ENCODE measurements at regions not wholly inside any gene's neighbourhood (a gene's known extent, or its start where the extent isn't known, plus 50 kb on each side); places are given as distances from the start of the nearest gene placed in this dataset.
A peak's percentile ranks its signal among the peaks of the same experiment; 100 is the strongest.

DNA sequence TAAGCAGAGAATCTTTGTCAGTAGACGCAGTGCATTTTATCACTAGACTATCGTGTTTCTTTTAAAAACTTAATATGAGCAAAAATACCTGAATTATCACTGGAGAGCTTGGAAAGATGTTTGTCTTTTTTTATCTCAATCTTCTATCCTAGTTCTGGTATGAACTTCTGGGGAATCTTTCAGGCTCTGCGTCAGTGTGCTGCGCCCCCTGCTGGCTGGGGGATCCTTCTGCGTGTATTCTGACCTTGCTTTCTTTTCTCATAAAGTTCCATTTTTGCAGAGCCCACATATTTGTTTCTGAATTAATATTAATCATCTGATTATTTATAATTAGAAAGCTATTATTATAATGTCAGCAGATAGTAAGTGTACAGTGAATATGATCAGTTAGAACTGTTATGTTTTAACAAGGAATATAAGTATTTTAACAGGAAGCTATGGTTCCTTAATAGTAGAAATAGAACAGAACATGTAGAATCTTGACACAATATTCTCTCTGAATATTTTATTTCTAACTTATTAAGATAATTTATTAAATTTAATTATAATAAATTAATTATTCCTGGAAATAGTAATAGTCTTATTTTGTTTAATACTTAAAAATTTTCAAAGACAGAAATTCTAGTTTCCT is 945.0 kb upstream of the CRIM1 start:
- peak; percentile 68 for DNase-seq (ENCODE audit: low read depth)
- TF ChIP-seq, protein P1, sequence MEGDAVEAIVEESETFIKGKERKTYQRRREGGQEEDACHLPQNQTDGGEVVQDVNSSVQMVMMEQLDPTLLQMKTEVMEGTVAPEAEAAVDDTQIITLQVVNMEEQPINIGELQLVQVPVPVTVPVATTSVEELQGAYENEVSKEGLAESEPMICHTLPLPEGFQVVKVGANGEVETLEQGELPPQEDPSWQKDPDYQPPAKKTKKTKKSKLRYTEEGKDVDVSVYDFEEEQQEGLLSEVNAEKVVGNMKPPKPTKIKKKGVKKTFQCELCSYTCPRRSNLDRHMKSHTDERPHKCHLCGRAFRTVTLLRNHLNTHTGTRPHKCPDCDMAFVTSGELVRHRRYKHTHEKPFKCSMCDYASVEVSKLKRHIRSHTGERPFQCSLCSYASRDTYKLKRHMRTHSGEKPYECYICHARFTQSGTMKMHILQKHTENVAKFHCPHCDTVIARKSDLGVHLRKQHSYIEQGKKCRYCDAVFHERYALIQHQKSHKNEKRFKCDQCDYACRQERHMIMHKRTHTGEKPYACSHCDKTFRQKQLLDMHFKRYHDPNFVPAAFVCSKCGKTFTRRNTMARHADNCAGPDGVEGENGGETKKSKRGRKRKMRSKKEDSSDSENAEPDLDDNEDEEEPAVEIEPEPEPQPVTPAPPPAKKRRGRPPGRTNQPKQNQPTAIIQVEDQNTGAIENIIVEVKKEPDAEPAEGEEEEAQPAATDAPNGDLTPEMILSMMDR (conservative IDR thresholded peaks at IDR 0.05; ENCODE audit: low read depth, low read length), result peak; percentile 89
- H3K4me3 ChIP-seq (ENCODE audit: low read depth, low read length), result no peak overlapping the region

DNA sequence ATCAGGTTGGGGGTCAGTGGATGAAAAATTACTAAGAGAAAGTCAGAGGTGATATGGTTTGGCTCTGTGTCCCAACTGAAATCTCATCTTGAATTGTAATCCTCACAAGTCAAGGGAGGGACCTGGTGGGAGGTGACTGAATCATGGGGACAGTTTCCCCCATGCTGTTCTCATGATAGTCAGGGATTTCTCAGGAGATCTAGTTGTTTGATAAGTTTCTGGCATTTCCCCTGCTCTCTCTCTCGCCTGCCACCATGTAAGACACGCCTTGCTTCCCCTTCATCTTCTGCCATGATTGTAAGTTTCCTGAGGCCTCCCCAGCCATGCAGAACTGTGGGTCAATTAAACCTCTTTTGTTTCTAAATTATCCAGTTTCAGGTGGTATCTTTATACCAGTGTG is 945.8 kb upstream of the CRIM1 start:
- no peak for DNase-seq (ENCODE audit: low read depth)
- H3K4me3 ChIP-seq (ENCODE audit: low read depth, low read length), result no peak overlapping the region

DNA sequence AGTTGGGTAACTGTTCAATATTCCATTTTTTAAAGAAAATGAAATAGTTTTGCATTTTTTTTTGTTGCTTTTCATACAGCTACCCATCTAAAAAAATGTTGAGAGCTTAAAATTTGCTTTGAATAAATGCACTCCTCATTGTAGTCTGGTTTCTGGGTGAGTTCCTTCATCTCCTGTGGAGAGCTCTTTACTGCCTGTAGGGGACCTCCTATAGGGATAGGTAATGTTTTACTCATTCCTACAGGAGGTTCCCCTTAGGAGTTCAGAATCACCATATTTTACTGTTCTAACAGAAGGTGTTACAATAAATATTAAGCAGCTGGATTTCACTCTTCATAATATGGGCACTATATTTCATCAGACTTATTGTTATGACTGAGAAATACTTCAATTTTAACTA is 947.3 kb upstream of the CRIM1 start:
- TF ChIP-seq, protein P1 (conservative IDR thresholded peaks at IDR 0.05; ENCODE audit: low read depth, low read length), result no peak
- DNase-seq (ENCODE audit: low read depth), result no peak
- no peak overlapping the region for H3K4me3 ChIP-seq (ENCODE audit: low read depth, low read length)

More for the DNA sequence above, 945.8 kb upstream of the CRIM1 start:
- TF ChIP-seq, protein P1 (conservative IDR thresholded peaks at IDR 0.05; ENCODE audit: low read depth, low read length), result no peak

DNA sequence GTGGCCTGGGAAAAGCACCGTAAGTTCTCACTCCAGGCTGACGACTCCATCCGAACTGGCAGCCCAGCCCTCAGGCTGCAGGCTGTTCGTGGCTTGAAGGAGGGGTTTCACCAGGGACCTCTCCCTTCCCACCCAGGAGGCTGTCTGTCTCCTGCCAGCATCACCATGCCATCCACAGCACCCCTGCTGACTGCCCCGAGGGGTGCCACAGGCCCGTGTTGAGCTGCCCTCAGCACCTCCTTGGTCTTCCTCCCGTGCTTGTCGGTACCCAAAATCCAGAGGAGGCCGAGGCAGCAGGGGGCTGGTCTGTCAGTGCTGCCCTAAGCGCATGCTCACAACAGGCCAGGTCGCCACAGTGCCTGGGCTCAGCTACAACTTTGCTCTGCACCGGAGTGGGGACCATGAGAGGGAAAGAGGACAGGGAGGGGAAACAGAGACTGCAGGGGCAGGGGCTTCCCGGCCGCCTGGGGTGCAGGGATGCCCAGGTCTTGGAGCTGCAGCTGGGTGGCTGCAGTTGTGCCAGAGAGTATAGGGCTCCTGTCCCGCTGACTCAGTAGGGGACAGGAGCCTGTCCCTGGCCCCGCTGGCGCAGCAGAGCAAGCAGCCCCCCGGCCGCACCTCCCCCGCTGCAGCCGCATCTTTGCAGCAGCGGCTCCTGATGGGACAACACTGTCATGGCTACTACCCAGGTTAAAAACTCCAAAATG is 963.7 kb upstream of the CRIM1 start:
- DNase-seq (ENCODE audit: low read depth), result no peak
- TF ChIP-seq, protein P1 (conservative IDR thresholded peaks at IDR 0.05; ENCODE audit: low read depth, low read length), result no peak
- H3K4me3 ChIP-seq (ENCODE audit: low read depth, low read length), result no peak overlapping the region

DNA sequence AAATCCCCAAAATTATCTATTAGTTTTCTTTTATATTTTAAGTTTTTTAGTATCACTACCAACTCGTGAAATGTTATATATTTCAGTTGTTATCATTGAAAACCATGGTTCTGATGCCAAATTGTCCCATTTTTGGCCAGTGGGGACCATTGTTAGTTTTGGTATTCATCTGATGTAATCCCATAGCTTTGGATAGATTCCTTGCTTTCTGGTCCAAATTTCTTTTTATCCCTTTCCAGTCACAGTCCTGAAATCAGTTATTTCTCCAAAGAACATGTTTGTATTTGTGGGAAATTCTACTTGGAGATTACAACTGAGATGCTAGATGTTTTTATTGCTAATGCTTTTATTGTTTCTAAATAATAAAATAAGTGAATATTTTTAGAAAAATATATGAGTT is 976.8 kb upstream of the CRIM1 start:
- no peak overlapping the region for H3K4me3 ChIP-seq (ENCODE audit: low read depth, low read length)
- no peak for DNase-seq (ENCODE audit: low read depth)
- TF ChIP-seq, protein P1 (conservative IDR thresholded peaks at IDR 0.05; ENCODE audit: low read depth, low read length), result no peak

DNA sequence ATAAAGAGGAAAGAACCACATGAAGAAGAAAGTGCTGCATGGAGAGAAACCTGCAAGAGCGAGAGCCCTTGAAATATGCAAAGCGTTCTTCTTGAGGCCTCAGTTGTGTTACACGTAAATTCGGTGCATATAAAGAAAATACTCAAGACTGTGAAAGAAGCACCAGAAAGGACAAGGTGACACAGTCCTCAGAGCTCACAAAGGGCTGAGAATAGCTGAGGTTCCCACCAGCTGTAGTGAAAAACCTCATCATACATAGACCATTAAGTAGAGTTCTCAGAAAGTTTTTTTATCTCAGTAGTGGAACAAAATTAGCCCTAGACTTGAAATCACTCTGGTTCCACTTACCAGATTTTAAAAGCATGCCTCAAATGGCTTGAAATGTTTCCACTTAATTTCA is 980.7 kb upstream of the CRIM1 start:
- no peak overlapping the region for H3K4me3 ChIP-seq (ENCODE audit: low read depth, low read length)
- no peak for DNase-seq (ENCODE audit: low read depth)
- TF ChIP-seq, protein P1 (conservative IDR thresholded peaks at IDR 0.05; ENCODE audit: low read depth, low read length), result no peak

DNA sequence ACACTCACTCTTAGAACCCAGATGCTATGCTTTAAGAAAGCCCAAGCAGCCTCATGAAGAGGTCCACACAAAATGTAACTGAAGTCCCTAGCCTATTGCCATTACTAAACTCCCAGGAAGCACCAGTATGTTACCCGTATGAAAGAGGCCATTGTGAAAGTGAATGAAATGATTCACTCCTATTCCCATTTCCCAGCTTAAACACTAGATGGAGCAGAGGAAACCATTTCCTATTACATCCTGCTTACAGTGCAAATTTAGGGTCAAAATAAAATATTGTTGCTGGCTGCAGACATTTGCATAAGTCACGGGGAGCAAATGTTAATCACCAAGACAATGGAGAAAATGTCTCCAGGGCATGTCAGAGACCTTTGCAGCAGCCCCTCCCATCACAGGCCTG is 989.7 kb upstream of the CRIM1 start:
- no peak overlapping the region for H3K4me3 ChIP-seq (ENCODE audit: low read depth, low read length)
- TF ChIP-seq, protein P1 (conservative IDR thresholded peaks at IDR 0.05; ENCODE audit: low read depth, low read length), result no peak
- peak; percentile 14 for DNase-seq (ENCODE audit: low read depth)
